HG03342 (cell line): ENCODE measurements at regions not wholly inside any gene's neighbourhood (a gene's known extent, or its start where the extent isn't known, plus 50 kb on each side); places are given as distances from the start of the nearest gene placed in this dataset.
"Not testable (repeated sequence)": the region's sequence is repeated elsewhere in the genome, so short reads cannot be mapped to it uniquely, and the experiment has no call there.

ENCODE experiments used
- ATAC-seq: cut with Tn5 transposase; IDR thresholded peaks from one replicate; pipeline ENCODE4 v1.9.1; 2021; ENCODE audit warnings: mild to moderate bottlenecking, moderate library complexity; ENCODE audit not compliant: unreplicated experiment

- ATAC-seq, result no peak
These were observed 72.3 kb upstream of the SNTG2 start for GRCh38 chr2:878245-878930.

GRCh38 chr2:877747-878146 lies 72.9 kb upstream of the SNTG2 start:
- ATAC-seq, result no peak

- no peak for ATAC-seq
These were observed 74.7 kb upstream of the SNTG2 start for GRCh38 chr2:875687-876615.

GRCh38 chr2:873651-874580 lies 76.7 kb upstream of the SNTG2 start:
- ATAC-seq, result no peak

- no peak for ATAC-seq
These were observed 77.6 kb upstream of the SNTG2 start for GRCh38 chr2:873027-873426.

GRCh38 chr2:871926-872680 lies 78.5 kb upstream of the SNTG2 start:
- no peak for ATAC-seq

- ATAC-seq, result no peak
These were observed 79.4 kb upstream of the SNTG2 start for GRCh38 chr2:871175-871727.

- no peak for ATAC-seq
These were observed 80.2 kb upstream of the SNTG2 start for GRCh38 chr2:870426-870825.

GRCh38 chr2:869894-870293 lies 80.8 kb upstream of the SNTG2 start:
- ATAC-seq, result no peak

GRCh38 chr2:869357-869871 lies 81.2 kb upstream of the SNTG2 start:
- ATAC-seq, result no peak

GRCh38 chr2:868857-869256 lies 81.8 kb upstream of the SNTG2 start:
- not testable (repeated sequence) for ATAC-seq

- no peak for ATAC-seq
These were observed 83.4 kb upstream of the SNTG2 start for GRCh38 chr2:867296-867695.

- ATAC-seq, result no peak
These were observed 83.8 kb upstream of the SNTG2 start for GRCh38 chr2:866887-867286.

- no peak for ATAC-seq
These were observed 84.5 kb upstream of the SNTG2 start for GRCh38 chr2:866009-866680.

GRCh38 chr2:864501-865106 lies 86.0 kb upstream of the SNTG2 start:
- no peak for ATAC-seq

- no peak for ATAC-seq
These were observed 86.8 kb upstream of the SNTG2 start for GRCh38 chr2:863732-864450.

GRCh38 chr2:862731-863466 lies 87.8 kb upstream of the SNTG2 start:
- ATAC-seq, result no peak

- no peak for ATAC-seq
These were observed 88.3 kb upstream of the SNTG2 start for GRCh38 chr2:862355-862687.
